Stimulated activated CD8-positive, alpha-beta memory T cell treated with anti-CD3 and anti-CD28 coated beads, Interleukin-12 subunit alpha, Interleukin-12 subunit beta, amount 100 ng/mL, for 24 hours (primary cell): ENCODE measurements at regions not wholly inside any gene's neighbourhood (a gene's known extent, or its start where the extent isn't known, plus 50 kb on each side); places are given as distances from the start of the nearest gene placed in this dataset.

Source experiments
- DNase-seq: peaks from one replicate; pipeline ENCODE4 v3.0.0-alpha.2; 2020; ENCODE audit errors: extremely low read depth

- DNase-seq, result no peak
Observed at GRCh38 chr16:51907680-51908079, 639.3 kb downstream of the TOX3 start.

GRCh38 chr16:51900221-51900780 lies 646.6 kb downstream of the TOX3 start:
- no peak for DNase-seq

- DNase-seq, result no peak
Observed at GRCh38 chr16:51898872-51899271, 648.1 kb downstream of the TOX3 start.

- no peak for DNase-seq
Observed at GRCh38 chr16:51896013-51896412, 650.9 kb downstream of the TOX3 start.

GRCh38 chr16:51892293-51893007 lies 654.5 kb downstream of the TOX3 start:
- DNase-seq, result no peak

GRCh38 chr16:51888534-51888933 lies 658.4 kb downstream of the TOX3 start:
- DNase-seq, result no peak

GRCh38 chr16:51888016-51888415 lies 658.9 kb downstream of the TOX3 start:
- no peak for DNase-seq

- DNase-seq, result no peak
Observed at GRCh38 chr16:51886456-51886855, 660.5 kb downstream of the TOX3 start.

GRCh38 chr16:51884773-51885172 lies 662.2 kb downstream of the TOX3 start:
- DNase-seq, result no peak

GRCh38 chr16:51881731-51882130 lies 665.2 kb downstream of the TOX3 start:
- no peak for DNase-seq

GRCh38 chr16:51880776-51881175 lies 666.2 kb downstream of the TOX3 start:
- no peak for DNase-seq

- no peak for DNase-seq
Observed at GRCh38 chr16:51877686-51878085, 669.3 kb downstream of the TOX3 start.

GRCh38 chr16:51876934-51877333 lies 670.0 kb downstream of the TOX3 start:
- DNase-seq, result no peak

GRCh38 chr16:51876601-51876875 lies 670.4 kb downstream of the TOX3 start:
- DNase-seq, result no peak

GRCh38 chr16:51875834-51876600 lies 670.9 kb downstream of the TOX3 start:
- no peak for DNase-seq

- no peak for DNase-seq
Observed at GRCh38 chr16:51872524-51872923, 674.4 kb downstream of the TOX3 start.

- no peak for DNase-seq
Observed at GRCh38 chr16:51870296-51870854, 676.6 kb downstream of the TOX3 start.

GRCh38 chr16:51869176-51869575 lies 677.8 kb downstream of the TOX3 start:
- DNase-seq, result no peak

- no peak for DNase-seq
Observed at GRCh38 chr16:51868631-51869030, 678.3 kb downstream of the TOX3 start.

- no peak for DNase-seq
Observed at GRCh38 chr16:51867386-51868065, 679.4 kb downstream of the TOX3 start.

- no peak for DNase-seq
Observed at GRCh38 chr16:51864575-51864974, 682.4 kb downstream of the TOX3 start.

GRCh38 chr16:51854401-51854951 lies 692.5 kb downstream of the TOX3 start:
- no peak for DNase-seq
